Inflammatory macrophage (primary cell): ENCODE measurements at regions not wholly inside any gene's neighbourhood (a gene's known extent, or its start where the extent isn't known, plus 50 kb on each side); places are given as distances from the start of the nearest gene placed in this dataset.

ENCODE experiments used
- DNase-seq, 2 donors: peaks; one replicate each; pipeline ENCODE4 v3.0.0-alpha.2; 2020 to 2022

- DNase-seq = no peak
Observed at GRCh38 chr9:79107911-79108676, 463.7 kb upstream of the TLE4 start.

- no peak for DNase-seq
Observed at GRCh38 chr9:79111653-79112052, 460.1 kb upstream of the TLE4 start.

GRCh38 chr9:79115176-79115575 is 456.6 kb upstream of the TLE4 start:
- no peak for DNase-seq

- DNase-seq = no peak
Observed at GRCh38 chr9:79116041-79116440, 455.7 kb upstream of the TLE4 start.

DNA sequence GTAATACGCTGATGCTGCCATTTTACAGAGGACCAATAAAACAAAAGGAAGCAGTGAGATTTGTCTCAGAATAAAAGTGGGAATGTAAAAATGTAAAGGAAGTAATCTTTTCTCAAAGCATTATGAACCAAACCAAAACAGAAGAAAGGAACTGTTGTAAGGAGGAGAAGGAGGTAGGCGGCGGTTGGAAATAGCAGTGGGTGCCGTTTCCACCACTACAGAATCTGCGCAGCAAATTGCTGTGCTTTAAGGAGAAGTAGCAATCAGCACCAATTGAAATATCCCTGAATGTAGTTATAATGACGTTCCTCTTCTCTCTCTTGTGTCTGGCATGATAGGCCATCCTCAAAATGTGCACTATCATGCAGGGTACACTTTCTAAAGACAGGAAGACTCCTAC is 455.1 kb upstream of the TLE4 start:
- DNase-seq = no peak

DNA sequence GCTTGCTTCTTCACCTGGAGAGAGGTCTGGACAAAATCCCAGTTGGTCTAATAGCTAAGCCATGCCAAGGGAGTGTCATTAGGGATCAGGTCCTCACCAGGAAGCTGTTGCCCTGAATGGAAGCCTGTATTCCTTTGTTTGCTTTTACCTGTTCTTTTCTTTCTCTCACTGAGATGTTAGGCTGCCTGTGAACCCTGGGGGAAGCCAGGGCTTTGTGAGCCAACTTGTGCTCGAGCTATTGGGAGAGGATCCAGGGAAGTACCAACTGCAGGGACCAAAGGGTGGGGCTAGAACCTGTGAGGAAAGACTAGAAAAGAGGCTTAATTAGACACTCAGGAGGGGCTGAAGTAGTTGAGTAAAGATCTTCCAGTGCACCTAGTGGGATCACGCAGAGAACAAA is 451.2 kb upstream of the TLE4 start:
- DNase-seq = no peak

- no peak for DNase-seq
Observed at GRCh38 chr9:79120941-79121340, 450.8 kb upstream of the TLE4 start.

GRCh38 chr9:79123415-79123814 is 448.4 kb upstream of the TLE4 start:
- DNase-seq = no peak

GRCh38 chr9:79127661-79128060 is 444.1 kb upstream of the TLE4 start:
- no peak for DNase-seq

- peak; percentile 64 for DNase-seq
Observed at GRCh38 chr9:79129865-79130480, 441.8 kb upstream of the TLE4 start.

DNA sequence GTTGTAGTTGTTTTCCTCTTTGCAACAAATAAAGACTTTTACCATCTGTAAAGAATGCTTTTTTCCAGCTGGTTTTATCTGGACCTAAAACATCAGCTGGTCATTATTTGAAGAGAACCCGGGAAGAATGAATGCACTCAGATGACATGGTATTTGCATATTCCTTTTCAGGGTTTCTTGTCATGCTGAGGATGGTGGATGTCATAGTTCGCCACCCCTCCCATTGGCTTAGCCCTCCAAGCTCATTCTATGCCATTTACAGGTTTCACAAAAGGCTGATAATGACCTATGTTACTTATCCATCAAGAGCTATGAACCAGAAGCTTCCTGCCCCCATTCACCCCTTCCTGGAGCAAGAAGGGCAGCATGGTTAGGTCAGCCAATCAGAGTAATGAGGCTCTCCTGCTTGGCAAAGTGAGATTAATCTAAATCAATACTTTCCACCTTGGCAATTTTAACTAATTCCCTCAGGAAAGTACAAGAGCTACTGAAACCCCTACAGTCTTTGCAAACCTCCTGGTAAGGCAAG is 440.5 kb upstream of the TLE4 start:
- DNase-seq = no peak

DNA sequence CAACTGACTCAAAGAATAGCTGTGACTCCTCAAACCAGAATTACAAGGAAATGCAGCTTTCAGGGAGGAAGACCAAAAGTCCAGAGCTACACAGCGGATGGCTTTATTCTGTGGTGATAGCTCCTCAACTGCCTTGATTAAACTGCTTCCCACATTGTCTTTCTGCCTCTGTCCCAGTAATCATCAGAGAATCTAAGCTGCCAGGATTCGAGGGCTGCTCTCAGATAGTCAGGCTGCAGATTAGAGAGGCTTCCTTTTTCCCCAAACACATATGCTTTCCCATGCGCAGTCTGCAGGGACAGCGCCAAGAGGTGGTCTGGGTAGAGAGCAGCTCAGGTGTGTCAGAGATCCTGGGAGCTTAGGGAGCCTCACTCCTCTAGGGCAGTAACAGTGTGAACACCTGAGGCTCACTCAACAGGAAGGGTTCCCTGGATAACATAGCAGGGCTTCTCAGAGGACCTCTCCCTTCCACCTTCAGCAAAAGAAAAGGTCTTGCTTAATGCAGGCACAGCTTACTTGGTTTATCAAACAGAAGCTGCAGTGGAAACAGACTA is 439.9 kb upstream of the TLE4 start:
- no peak for DNase-seq

DNA sequence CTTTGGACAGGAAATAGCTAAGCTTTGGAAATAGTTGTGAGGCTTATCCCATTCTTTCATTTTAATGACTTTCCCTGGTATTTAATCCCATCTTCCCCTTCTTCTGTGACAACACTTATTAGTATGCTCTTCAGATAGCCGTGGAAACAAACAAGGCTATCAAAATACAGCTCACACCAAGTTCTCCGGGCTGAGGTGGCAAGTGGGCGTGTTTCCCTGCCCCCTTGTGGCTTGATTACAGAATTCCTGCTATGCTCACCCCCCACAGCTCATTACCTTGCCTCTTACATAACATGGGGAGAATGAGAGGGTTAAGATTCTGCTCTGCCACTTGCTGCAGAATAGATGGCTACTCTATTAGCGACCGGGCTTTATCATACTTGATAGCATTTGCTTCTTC is 437.1 kb upstream of the TLE4 start:
- DNase-seq = no peak

DNA sequence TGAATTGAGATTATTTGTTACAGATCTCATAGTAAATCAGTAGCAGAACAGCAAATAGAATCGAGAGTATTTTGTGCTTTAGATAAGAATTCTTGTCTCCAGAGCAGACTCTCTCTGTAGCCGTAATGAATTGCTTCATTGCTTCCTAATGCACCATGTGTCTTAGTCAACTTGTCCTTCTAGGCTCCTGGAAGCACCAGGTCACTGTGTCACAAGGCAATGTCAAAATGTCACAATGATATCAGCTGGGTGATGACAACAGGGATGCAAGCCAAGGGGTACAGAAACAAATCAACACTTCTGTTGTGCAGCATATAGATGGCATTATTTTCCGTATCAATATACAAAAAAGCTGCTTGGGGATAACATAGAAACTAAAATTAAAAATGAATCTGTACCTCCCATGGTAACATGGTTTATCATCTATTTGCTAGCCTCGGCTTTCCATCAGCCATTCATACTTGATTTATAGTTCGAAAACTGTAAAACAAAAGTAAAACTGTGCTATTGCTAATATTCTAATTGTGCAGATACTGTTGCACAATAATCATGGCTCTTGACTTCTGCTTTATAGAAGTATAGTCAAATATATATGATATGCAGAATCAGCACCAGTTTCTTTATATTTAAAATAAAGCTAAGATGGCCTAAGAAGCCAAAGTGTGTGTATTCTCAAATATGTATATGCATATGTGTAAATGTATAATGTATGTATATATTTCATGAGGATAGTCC is 435.9 kb upstream of the TLE4 start:
- peak; percentile 56 to 67 for DNase-seq

GRCh38 chr9:79140751-79141150 is 431.0 kb upstream of the TLE4 start:
- no peak for DNase-seq

- DNase-seq = no peak
Observed at GRCh38 chr9:79143211-79143610, 428.6 kb upstream of the TLE4 start.

DNA sequence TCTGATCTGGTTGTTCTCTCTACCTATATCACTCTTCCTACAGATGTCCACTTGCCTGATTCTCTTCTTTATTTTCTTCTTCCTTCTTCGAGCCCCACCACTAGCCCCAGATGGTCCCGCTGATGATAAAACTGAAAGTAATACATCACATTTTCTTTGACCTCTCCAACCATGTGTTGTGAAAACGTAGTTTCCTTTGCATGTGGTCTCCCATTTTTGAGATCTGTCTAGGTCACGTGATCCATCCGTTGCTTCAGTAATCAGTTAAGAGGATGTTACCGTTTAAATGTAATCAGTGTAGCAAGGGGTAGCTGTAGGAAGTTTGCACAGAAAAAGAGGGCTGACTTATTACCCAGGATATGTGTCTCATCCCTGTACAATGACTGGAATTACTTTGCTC is 426.3 kb upstream of the TLE4 start:
- no peak for DNase-seq

- DNase-seq = no peak
Observed at GRCh38 chr9:79149585-79149984, 422.2 kb upstream of the TLE4 start.

DNA sequence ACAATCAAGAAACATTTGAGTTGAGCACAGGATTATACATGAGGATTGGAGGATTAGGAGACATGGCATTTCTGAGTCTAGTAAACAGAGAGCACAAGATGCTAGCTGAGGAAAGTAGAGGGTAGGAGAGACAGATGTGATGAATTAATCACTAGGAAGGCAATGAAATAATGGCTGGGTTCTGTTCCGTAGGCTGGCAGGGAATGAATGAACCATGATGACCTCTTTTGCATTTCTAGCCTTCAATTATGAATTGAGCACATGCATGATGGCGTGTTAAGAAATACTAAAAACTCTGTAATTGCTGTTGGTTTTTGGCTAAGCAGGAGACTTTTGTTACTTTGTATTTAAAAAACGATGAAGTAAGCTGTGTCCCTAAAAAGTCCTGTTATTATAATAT is 420.0 kb upstream of the TLE4 start:
- no peak for DNase-seq

GRCh38 chr9:79152306-79152705 is 419.5 kb upstream of the TLE4 start:
- DNase-seq = no peak

DNA sequence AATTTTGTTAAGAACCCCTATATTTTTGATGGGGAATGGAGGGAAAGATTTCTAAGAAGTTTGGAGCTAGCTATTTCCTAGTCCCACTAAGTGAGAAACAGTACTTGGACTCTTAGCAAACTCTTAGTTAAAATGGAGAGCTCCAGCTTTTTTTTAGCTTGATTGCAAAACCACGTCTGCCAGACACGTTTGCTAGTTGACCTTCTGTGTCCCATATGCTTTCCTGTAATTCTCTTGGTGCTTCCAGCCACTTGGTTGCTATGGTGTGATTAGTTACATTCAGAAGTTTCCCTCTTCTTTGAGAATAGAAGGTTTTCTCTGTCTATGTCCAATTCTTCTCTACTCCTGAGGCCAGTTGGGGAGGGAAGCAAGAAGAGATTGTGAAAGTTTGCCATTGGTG is 417.0 kb upstream of the TLE4 start:
- no peak for DNase-seq

GRCh38 chr9:79155308-79155707 is 416.5 kb upstream of the TLE4 start:
- DNase-seq = no peak

GRCh38 chr9:79163544-79163943 is 408.2 kb upstream of the TLE4 start:
- no peak for DNase-seq
